BE2C (cell line): ENCODE measurements at regions not wholly inside any gene's neighbourhood (a gene's known extent, or its start where the extent isn't known, plus 50 kb on each side); places are given as distances from the start of the nearest gene placed in this dataset.
"Not testable (repeated sequence)": the region's sequence is repeated elsewhere in the genome, so short reads cannot be mapped to it uniquely, and the experiment has no call there.

Experiments
- DNase-seq: peaks from one replicate; pipeline ENCODE4 v3.0.0-alpha.2; 2020
- H3K27me3 ChIP-seq: fragments of 250-450 bp; sonication (Bioruptor Pico); 2 replicates; pipeline ENCODE4 v1.5.1; 2020; ENCODE audit warnings: mild to moderate bottlenecking
- H3K36me3 ChIP-seq: fragments of 250-450 bp; sonication (Bioruptor Pico); 2 replicates; pipeline ENCODE4 v1.5.1; 2020; ENCODE audit warnings: mild to moderate bottlenecking
- H3K4me1 ChIP-seq: fragments of 250-450 bp; sonication (Bioruptor Pico); 2 replicates; pipeline ENCODE4 v1.5.1; 2020
- H3K4me3 ChIP-seq: 2 replicates; pipeline ENCODE4 v1.5.1; 2011; ENCODE audit warnings: low read depth, low read length
- H3K9me3 ChIP-seq: fragments of 250-450 bp; sonication (Bioruptor Pico); 2 replicates; pipeline ENCODE4 v1.5.1; 2020
- TF ChIP-seq, protein P1 (sequence below): IDR thresholded peaks from 2 replicates; pipeline ENCODE4 v1.5.1; 2012; ENCODE audit warnings: mild to moderate bottlenecking, low read depth, low read length

DNA sequence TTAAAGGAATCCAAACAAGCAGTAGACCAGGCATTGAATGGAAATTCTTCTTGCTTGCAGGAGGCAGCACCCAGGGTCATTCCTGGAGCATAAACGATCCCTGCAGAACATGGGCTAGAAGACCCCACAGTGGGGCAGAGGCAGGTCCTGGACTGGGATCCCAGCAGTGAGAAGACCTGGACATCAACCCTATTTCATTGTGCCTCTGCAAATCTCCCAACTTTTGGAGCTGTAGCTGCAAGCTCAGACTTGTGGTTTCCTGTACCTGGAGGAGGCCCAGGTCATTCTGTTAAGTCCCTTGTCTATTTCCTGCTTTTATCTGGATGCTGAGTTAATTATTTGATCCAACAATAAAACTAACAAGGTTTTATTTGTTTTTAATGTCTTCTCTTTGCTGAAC, 61.7 kb downstream of the CALM1 start:
- Histone ChIP-seq H3K36me3 (no peaks in the 10 kb centered on the region), H3K9me3 (no peaks in the 10 kb centered on the region), H3K27me3 (no peaks in the 10 kb centered on the region), H3K4me3 (no peak overlapping the region), H3K4me1 (peaks cover 11% of the 10 kb centered on the region)
- TF ChIP-seq, protein P1, sequence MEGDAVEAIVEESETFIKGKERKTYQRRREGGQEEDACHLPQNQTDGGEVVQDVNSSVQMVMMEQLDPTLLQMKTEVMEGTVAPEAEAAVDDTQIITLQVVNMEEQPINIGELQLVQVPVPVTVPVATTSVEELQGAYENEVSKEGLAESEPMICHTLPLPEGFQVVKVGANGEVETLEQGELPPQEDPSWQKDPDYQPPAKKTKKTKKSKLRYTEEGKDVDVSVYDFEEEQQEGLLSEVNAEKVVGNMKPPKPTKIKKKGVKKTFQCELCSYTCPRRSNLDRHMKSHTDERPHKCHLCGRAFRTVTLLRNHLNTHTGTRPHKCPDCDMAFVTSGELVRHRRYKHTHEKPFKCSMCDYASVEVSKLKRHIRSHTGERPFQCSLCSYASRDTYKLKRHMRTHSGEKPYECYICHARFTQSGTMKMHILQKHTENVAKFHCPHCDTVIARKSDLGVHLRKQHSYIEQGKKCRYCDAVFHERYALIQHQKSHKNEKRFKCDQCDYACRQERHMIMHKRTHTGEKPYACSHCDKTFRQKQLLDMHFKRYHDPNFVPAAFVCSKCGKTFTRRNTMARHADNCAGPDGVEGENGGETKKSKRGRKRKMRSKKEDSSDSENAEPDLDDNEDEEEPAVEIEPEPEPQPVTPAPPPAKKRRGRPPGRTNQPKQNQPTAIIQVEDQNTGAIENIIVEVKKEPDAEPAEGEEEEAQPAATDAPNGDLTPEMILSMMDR, result no peak
- no peak for DNase-seq

DNA sequence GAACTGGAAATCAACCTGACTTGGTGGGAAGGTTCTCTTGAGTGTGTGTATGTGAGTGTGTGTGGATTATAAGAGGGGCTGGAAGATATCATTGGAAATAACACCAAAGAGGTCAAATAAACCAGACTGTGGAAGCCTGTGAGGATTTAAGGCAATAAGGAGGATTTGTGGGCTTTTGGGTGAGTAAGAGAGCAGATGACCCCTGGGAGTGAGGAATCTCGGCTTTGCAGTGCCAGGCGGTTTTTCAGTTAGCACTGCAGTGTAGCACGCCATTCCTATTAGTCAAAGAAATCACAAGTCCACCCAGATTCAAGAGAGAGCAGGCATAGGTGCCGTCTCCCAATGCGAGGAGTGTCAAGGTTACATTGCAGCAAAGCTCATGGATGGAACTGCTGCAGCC, 63.3 kb downstream of the CALM1 start:
- Histone ChIP-seq H3K27me3 (no peaks in the 10 kb centered on the region), H3K9me3 (no peaks in the 10 kb centered on the region), H3K4me1 (peaks cover 2% of the 10 kb centered on the region; the same call in 1 of the 2 replicates), H3K36me3 (no peaks in the 10 kb centered on the region), H3K4me3 (no peak overlapping the region)
- TF ChIP-seq, protein P1, result no peak
- no peak for DNase-seq

DNA sequence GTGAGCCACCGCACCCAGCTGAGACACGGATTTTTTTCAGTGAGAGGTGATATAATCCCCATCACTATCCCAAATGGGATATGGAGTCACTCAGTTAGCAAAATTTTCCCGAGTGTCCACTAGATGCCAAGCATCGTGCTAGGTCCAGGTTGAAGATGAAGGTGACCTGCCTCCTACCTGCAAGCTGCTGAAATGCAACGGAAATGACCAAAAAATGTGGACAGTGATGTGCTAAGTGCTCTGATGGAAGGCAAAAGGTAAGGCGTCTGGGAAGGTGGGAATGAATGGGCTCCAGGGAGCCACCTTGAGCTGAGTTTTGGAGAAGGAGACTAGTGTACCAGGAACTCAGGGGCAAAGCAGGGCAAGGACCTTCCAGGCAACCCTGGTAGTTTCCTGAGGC, 64.6 kb downstream of the CALM1 start:
- Histone ChIP-seq H3K27me3 (no peaks in the 10 kb centered on the region), H3K36me3 (no peaks in the 10 kb centered on the region), H3K9me3 (no peaks in the 10 kb centered on the region), H3K4me3 (no peak overlapping the region), H3K4me1 (no peaks in the 10 kb centered on the region)
- TF ChIP-seq, protein P1, result peak; percentile 20; the same call in 1 of the 2 replicates
- no peak for DNase-seq

DNA sequence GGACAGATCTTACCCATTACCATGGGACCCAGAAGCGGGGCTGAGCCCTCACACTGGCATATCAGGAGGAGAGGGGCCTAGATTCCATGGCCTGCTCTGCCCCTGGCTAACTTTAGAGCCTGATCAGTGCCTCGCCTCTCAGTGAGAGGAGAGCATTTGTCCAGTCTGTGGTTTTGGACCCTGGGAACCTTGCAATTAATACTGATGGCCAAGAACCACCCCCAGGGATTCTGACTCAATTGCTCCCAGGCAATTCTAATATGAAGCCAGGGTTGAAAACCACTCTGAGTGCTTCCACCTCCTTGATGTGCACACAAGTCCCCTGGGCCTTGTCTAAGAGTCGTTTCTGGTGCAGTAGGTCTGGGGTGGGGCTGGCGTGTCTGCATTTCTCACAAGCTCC, 67.7 kb downstream of the CALM1 start:
- no peaks in the 10 kb centered on the region for H3K4me1 ChIP-seq
- H3K27me3 ChIP-seq, result no peaks in the 10 kb centered on the region
- no peak for DNase-seq
- TF ChIP-seq, protein P1, result no peak
- no peaks in the 10 kb centered on the region for H3K36me3 ChIP-seq
- H3K9me3 ChIP-seq, result no peaks in the 10 kb centered on the region
- no peak overlapping the region for H3K4me3 ChIP-seq

DNA sequence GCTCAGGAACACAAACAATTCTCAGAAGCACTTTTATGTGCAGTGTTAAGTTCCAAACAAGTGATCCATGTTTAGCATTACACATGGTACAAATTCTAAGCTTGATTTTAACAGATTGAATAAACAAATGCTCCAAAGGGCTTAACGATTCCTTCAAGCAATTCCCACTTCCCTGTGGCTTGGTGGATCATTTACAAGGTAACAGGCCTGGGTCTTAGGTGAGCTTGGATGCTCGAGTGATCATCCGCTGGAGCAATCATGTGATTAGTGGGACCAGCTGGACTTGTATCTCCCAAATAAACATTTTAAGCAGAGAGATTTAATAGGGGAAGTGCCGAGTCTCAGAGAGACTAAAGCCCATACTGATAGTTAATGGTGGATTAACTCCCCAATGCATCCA, 70.7 kb downstream of the CALM1 start:
- Histone ChIP-seq H3K4me1 (no peaks in the 10 kb centered on the region), H3K27me3 (no peaks in the 10 kb centered on the region), H3K36me3 (no peaks in the 10 kb centered on the region), H3K9me3 (no peaks in the 10 kb centered on the region), H3K4me3 (no peak overlapping the region)
- TF ChIP-seq, protein P1, result no peak
- DNase-seq, result no peak

DNA sequence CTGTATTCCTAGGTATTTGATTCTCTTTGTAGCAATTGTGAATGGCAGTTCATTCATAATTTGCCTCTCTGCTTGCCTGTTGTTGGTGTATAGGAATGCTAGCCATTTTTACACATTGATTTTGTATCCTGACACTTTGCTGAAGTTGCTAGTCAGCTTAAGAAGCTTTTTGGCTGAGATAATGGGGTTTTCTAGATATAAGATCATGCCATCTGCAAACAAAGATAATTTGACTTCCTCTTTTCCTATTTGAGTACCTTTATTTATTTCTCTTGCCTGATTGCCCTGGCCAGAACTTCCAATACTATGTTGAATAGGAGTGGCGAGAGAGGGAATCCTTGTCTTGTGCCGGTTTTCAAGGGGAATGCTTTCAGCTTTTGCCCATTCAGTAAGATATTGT, 72.6 kb downstream of the CALM1 start:
- not testable (repeated sequence) for H3K4me3 ChIP-seq, DNase-seq, H3K36me3 ChIP-seq, H3K9me3 ChIP-seq, H3K27me3 ChIP-seq, H3K4me1 ChIP-seq

DNA sequence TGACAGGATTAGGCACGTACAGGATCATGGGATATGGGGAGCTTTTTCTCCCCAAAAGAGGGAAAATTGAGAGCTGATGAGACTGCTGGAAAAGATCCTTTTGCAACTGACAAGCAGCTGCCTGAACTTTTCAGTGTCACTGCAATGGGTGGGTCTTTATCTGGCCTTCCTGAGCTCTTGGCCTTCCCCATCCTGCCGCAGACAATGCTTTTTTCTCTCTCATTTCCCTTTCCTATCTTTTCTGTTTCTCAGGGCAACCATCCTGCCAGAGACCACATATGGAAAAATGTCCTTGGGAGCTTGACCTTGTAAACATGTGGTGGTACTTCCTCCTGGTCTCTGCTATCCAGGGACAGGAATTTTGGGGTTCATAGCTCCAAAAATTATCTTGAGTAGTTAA, 75.8 kb downstream of the CALM1 start:
- no peak for DNase-seq
- Histone ChIP-seq H3K9me3 (no peaks in the 10 kb centered on the region), H3K36me3 (no peaks in the 10 kb centered on the region), H3K4me3 (no peak overlapping the region), H3K4me1 (no peaks in the 10 kb centered on the region), H3K27me3 (no peaks in the 10 kb centered on the region)
- TF ChIP-seq, protein P1, result no peak
